HCT116 (cell line): ENCODE measurements at regions not wholly inside any gene's neighbourhood (a gene's known extent, or its start where the extent isn't known, plus 50 kb on each side); places are given as distances from the start of the nearest gene placed in this dataset.

Source experiments
- CBX3 ChIP-seq: IDR thresholded peaks from 2 replicates; pipeline ENCODE4 v1.6.1; 2012; ENCODE audit warnings: low read depth
- CEBPB ChIP-seq: IDR thresholded peaks from 2 replicates; pipeline ENCODE4 v1.6.1; 2012; ENCODE audit warnings: low read depth
- EZH2 ChIP-seq: fragments of 200-600 bp; sonication (generic); IDR thresholded peaks from 2 replicates; pipeline ENCODE4 v1.6.1; 2017; ENCODE audit warnings: antibody characterized with exemption, mixed run types
- POLR2A ChIP-seq: IDR thresholded peaks from 2 replicates; pipeline ENCODE4 v1.7.0; 2011; ENCODE audit warnings: borderline replicate concordance; ENCODE audit not compliant: insufficient read depth, insufficient read length; ENCODE audit errors: extremely low read depth
- POLR2AphosphoS5 ChIP-seq: IDR thresholded peaks from 2 replicates; pipeline ENCODE4 v1.6.1; 2011; ENCODE audit warnings: mild to moderate bottlenecking, low read depth, low read length, moderate library complexity
- TF ChIP-seq, protein P1 (sequence below), 3 experiments: fragments of 200-600 bp in 1 of 3; sonication (generic) in 1 of 3; IDR thresholded peaks in 2 of 3; conservative IDR thresholded peaks in 1 of 3; 2 replicates each; pipeline ENCODE4 v1.5.1; 2012 to 2017; ENCODE audit warnings: low read depth in 2 of 3, low read length in 2 of 3, antibody characterized with exemption in 1 of 3, borderline replicate concordance in 1 of 3, control low read depth in 1 of 3, mild to moderate bottlenecking in 1 of 3, mixed read lengths in 1 of 3, mixed run types in 1 of 3, moderate library complexity in 1 of 3; ENCODE audit not compliant: insufficient read depth in 1 of 3
- TF ChIP-seq, protein P2 (sequence below): IDR thresholded peaks from 2 replicates; pipeline ENCODE4 v1.6.1; 2012
- TF ChIP-seq, protein P3 (sequence below): IDR thresholded peaks from 2 replicates; pipeline ENCODE4 v1.6.1; 2012

DNA sequence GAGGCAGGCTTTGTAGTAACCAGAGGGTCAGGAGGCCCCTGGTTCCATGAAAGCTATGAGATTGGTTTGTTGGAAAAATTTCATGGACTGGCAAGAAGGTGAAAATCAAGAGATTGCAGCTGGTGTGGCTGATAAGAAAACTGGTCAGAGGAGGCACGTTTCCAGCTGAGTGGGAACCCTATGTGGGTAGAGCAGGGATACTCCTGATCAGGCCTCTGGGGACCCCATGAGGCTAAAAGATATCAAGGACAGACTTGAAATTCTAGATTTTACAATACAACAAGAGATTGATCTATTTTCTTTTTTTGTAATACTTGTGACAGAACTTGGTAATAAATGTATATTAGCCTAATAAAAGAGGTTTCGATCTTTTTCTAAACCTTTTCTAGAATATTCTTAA is 1615.1 kb downstream of the DPP10 start:
- TF ChIP-seq POLR2AphosphoS5 (no peak), CBX3 (no peak), POLR2A (no peak), CEBPB (no peak), EZH2 (no peak)
- TF ChIP-seq, protein P1, sequence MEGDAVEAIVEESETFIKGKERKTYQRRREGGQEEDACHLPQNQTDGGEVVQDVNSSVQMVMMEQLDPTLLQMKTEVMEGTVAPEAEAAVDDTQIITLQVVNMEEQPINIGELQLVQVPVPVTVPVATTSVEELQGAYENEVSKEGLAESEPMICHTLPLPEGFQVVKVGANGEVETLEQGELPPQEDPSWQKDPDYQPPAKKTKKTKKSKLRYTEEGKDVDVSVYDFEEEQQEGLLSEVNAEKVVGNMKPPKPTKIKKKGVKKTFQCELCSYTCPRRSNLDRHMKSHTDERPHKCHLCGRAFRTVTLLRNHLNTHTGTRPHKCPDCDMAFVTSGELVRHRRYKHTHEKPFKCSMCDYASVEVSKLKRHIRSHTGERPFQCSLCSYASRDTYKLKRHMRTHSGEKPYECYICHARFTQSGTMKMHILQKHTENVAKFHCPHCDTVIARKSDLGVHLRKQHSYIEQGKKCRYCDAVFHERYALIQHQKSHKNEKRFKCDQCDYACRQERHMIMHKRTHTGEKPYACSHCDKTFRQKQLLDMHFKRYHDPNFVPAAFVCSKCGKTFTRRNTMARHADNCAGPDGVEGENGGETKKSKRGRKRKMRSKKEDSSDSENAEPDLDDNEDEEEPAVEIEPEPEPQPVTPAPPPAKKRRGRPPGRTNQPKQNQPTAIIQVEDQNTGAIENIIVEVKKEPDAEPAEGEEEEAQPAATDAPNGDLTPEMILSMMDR (IDR thresholded peaks at IDR 0.05 in 2 of 3, conservative IDR thresholded peaks at IDR 0.05 in 1 of 3; ENCODE audit: borderline replicate concordance in 1 of 3, insufficient read depth in 1 of 3, low read depth in 2 of 3, low read length in 2 of 3), result no peak
- TF ChIP-seq, protein P2, sequence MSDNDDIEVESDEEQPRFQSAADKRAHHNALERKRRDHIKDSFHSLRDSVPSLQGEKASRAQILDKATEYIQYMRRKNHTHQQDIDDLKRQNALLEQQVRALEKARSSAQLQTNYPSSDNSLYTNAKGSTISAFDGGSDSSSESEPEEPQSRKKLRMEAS, result no peak
- TF ChIP-seq, protein P3, sequence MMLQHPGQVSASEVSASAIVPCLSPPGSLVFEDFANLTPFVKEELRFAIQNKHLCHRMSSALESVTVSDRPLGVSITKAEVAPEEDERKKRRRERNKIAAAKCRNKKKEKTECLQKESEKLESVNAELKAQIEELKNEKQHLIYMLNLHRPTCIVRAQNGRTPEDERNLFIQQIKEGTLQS, result no peak
